Sigmoid colon (tissue), 6 donors: ENCODE measurements at regions not wholly inside any gene's neighbourhood (a gene's known extent, or its start where the extent isn't known, plus 50 kb on each side); places are given as distances from the start of the nearest gene placed in this dataset.

Experiments
- DNase-seq: peaks from one replicate; pipeline ENCODE4 v3.0.0-alpha.2; 2019
- H3K27ac ChIP-seq, 4 donors: fragments of 200-600 bp; sonication (generic); one replicate each; pipeline ENCODE4 v1.5.1; 2016 to 2019; ENCODE audit warnings: mild to moderate bottlenecking in 1 of 4
- H3K27me3 ChIP-seq, 3 donors: fragments of 200-600 bp; sonication (generic); one replicate each; pipeline ENCODE4 v1.5.1; 2019; ENCODE audit warnings: mild to moderate bottlenecking in 1 of 3
- H3K36me3 ChIP-seq, 4 donors: fragments of 200-600 bp; sonication (generic); one replicate each; pipeline ENCODE4 v1.5.1; 2016 to 2019
- H3K4me1 ChIP-seq, 4 donors: fragments of 200-600 bp; sonication (generic); one replicate each; pipeline ENCODE4 v1.5.1; 2017 to 2019
- H3K4me3 ChIP-seq, 4 donors: fragments of 200-600 bp; sonication (generic); one replicate each; pipeline ENCODE4 v1.5.1; 2017 to 2019; ENCODE audit warnings: mild to moderate bottlenecking in 2 of 4, moderate library complexity in 1 of 4
- H3K9me3 ChIP-seq, 4 donors: fragments of 200-600 bp in 3 of 4; sonication (generic) in 3 of 4; one replicate each; pipeline versions ENCODE4 v1.5.1 to v1.6.1; 2013 to 2019
- EP300 ChIP-seq, 4 donors: sonication (generic); formaldehyde crosslinking; IDR thresholded peaks; one replicate each; pipeline ENCODE4 v1.6.1; 2017; ENCODE audit warnings: antibody characterized with exemption in 4 of 4
- POLR2A ChIP-seq, 2 donors: fragments of 450-650 bp; IDR thresholded peaks; one replicate each; pipeline ENCODE4 v1.6.1; 2016; ENCODE audit warnings: antibody characterized with exemption in 2 of 2, mild to moderate bottlenecking in 2 of 2, moderate library complexity in 2 of 2
- POLR2AphosphoS5 ChIP-seq, 4 donors: sonication (generic); formaldehyde crosslinking; IDR thresholded peaks; one replicate each; pipeline ENCODE4 v1.6.1; 2017; ENCODE audit warnings: antibody characterized with exemption in 4 of 4
- WGBS, 2 donors: extraction: QIAGEN DNeasy Blood & Tissue Kit; methylation state at CpG; one replicate each; pipeline ENCODE4 v1.1.7; 2013; 5-methylcytosine and 5-hydroxymethylcytosine counted together
- intact Hi-C: fragments of 100-400 bp; cut with DNase I; formaldehyde crosslinking; loops from one replicate; pipeline ENCODE4 v1.15.1; 2023
- TF ChIP-seq, protein P1 (sequence below), 4 experiments: fragments of 450-650 bp in 3 of 4; fragments of 200-600 bp in 1 of 4; IDR thresholded peaks; one replicate each; pipeline ENCODE4 v1.5.1; 2016 to 2019; ENCODE audit warnings: antibody characterized with exemption in 4 of 4, mild to moderate bottlenecking in 3 of 4, moderate library complexity in 2 of 4
- donor health status: healthy with polysubstance abuse.
- donor health status: healthy.

DNA sequence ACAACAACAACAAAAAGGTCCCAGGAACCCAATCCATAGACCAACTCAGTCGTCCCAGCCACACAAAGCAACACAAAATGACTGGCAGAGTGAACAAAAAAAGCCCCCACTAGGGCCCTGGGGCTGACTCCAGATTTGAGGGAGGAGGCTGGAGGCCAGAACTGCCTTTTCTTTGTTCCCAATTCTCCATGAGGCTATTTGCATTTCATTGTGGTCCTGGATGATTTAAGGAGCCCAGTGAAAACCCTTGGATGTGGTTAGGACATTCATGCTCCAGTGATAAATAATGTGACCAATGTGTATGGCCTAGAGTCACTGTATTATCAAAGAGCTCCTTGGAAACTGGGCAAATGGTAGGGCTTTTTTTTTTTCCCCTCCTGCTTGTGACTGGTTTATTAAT is 192.9 kb downstream of the NUAK1 start:
- no peak for TF ChIP-seq POLR2A (IDR thresholded peaks at IDR 0.05)
- TF ChIP-seq, protein P1, sequence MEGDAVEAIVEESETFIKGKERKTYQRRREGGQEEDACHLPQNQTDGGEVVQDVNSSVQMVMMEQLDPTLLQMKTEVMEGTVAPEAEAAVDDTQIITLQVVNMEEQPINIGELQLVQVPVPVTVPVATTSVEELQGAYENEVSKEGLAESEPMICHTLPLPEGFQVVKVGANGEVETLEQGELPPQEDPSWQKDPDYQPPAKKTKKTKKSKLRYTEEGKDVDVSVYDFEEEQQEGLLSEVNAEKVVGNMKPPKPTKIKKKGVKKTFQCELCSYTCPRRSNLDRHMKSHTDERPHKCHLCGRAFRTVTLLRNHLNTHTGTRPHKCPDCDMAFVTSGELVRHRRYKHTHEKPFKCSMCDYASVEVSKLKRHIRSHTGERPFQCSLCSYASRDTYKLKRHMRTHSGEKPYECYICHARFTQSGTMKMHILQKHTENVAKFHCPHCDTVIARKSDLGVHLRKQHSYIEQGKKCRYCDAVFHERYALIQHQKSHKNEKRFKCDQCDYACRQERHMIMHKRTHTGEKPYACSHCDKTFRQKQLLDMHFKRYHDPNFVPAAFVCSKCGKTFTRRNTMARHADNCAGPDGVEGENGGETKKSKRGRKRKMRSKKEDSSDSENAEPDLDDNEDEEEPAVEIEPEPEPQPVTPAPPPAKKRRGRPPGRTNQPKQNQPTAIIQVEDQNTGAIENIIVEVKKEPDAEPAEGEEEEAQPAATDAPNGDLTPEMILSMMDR (IDR thresholded peaks at IDR 0.05) = no peak
- no peak for TF ChIP-seq EP300 (IDR thresholded peaks at IDR 0.05)
- TF ChIP-seq POLR2AphosphoS5 (IDR thresholded peaks at IDR 0.05) = no peak
- no peaks in the 10 kb centered on the region for H3K9me3 ChIP-seq
- H3K4me3 ChIP-seq = no peak overlapping the region
- no peaks in the 10 kb centered on the region for H3K4me1 ChIP-seq
- 35 to 44% methylated on average over 1 of the region's 1 CpG for WGBS, 2 donors
- no peak overlapping the region for H3K27ac ChIP-seq
- intact Hi-C loops = no loop called here
- no peaks in the 10 kb centered on the region for H3K36me3 ChIP-seq
- no peak for DNase-seq
- no peaks in the 10 kb centered on the region for H3K27me3 ChIP-seq

DNA sequence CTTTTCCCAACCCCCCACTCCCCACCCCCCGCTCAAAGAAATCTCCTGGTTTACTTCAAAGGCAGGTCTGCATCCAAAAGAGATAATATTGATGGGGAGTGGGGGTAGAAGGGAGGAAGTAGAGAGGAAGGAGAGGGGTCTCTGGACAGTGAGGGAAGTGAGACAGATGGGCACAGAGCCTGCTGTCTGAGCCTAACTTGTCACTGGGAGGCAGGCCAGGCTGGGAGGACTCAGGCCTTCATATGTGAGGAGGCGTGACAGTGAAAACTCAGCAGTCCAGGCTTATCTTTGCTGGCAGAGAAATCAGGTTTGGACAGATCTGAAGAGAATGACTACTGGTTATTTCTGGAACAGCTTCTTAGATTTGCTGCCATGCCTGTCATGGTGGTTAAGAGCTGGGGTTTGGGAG is 192.3 kb downstream of the NUAK1 start:
- H3K27me3 ChIP-seq = no peaks in the 10 kb centered on the region
- TF ChIP-seq EP300 (IDR thresholded peaks at IDR 0.05) (no peak), POLR2AphosphoS5 (IDR thresholded peaks at IDR 0.05) (no peak), POLR2A (IDR thresholded peaks at IDR 0.05) (no peak)
- TF ChIP-seq, protein P1 (IDR thresholded peaks at IDR 0.05) = no peak
- H3K27ac ChIP-seq = no peak overlapping the region
- no peaks in the 10 kb centered on the region for H3K36me3 ChIP-seq
- H3K4me1 ChIP-seq = no peaks in the 10 kb centered on the region
- no peaks in the 10 kb centered on the region for H3K9me3 ChIP-seq
- no peak overlapping the region for H3K4me3 ChIP-seq
- 82 to 89% methylated on average over 2 of the region's 2 CpGs for WGBS, 2 donors
- DNase-seq = no peak
- intact Hi-C loops = no loop called here

DNA sequence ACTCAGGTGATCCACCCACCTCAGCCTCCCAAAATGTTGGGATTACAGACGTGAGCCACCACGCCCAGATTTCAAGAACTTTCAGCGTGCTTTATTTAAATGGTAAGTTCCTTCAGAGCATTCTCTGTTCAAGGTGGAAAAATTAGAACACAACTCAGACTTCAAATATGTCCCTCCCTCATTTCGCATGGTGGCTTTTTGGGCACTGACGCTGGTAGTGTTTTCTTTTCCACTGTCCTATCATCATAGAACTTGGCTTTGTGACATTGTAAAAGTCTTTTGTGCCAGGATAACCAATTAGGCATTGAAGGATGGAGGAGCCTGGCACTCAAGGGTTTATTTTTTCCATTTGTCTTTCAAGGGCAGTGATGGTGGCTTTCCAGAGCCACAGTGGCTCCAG is 190.8 kb downstream of the NUAK1 start:
- H3K4me1 ChIP-seq = no peaks in the 10 kb centered on the region
- TF ChIP-seq EP300 (IDR thresholded peaks at IDR 0.05) (no peak), POLR2A (IDR thresholded peaks at IDR 0.05) (no peak), POLR2AphosphoS5 (IDR thresholded peaks at IDR 0.05) (no peak)
- TF ChIP-seq, protein P1 (IDR thresholded peaks at IDR 0.05) = no peak
- 85 to 91% methylated on average over 5 of the region's 5 CpGs for WGBS, 2 donors
- intact Hi-C loops = no loop called here
- H3K27ac ChIP-seq = no peak overlapping the region
- no peak overlapping the region for H3K4me3 ChIP-seq
- H3K9me3 ChIP-seq = no peaks in the 10 kb centered on the region
- DNase-seq = no peak
- H3K36me3 ChIP-seq = no peaks in the 10 kb centered on the region
- no peaks in the 10 kb centered on the region for H3K27me3 ChIP-seq

DNA sequence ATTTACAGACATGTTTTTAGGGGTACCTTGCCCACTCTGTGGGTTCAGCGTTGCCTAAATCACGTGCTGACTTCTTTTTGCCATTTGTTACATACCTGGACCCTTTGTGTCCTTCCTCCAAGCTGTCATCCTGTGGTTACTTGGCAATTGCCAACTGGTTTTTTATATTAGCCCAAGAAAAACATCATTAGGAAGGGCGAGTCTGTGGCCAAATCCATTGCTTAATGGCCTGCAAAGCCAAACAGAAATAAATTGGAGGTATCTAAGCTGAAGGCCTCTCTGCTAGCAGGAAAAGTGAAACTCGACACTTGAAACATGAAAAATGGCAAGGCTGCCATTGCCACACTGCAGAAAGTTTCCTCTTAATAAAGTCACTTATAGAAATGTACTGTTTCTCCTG is 190.4 kb downstream of the NUAK1 start:
- intact Hi-C loops = no loop called here
- H3K27ac ChIP-seq = no peak overlapping the region
- H3K9me3 ChIP-seq = no peaks in the 10 kb centered on the region
- WGBS, 2 donors = 47 to 75% methylated on average over 4 of the region's 4 CpGs
- H3K4me1 ChIP-seq = no peaks in the 10 kb centered on the region
- TF ChIP-seq EP300 (IDR thresholded peaks at IDR 0.05) = no peak
- no peak for TF ChIP-seq POLR2A (IDR thresholded peaks at IDR 0.05)
- TF ChIP-seq, protein P1 (IDR thresholded peaks at IDR 0.05) = no peak
- no peak for TF ChIP-seq POLR2AphosphoS5 (IDR thresholded peaks at IDR 0.05)
- no peaks in the 10 kb centered on the region for H3K27me3 ChIP-seq
- H3K36me3 ChIP-seq = no peaks in the 10 kb centered on the region
- no peak overlapping the region for H3K4me3 ChIP-seq
- DNase-seq = no peak

DNA sequence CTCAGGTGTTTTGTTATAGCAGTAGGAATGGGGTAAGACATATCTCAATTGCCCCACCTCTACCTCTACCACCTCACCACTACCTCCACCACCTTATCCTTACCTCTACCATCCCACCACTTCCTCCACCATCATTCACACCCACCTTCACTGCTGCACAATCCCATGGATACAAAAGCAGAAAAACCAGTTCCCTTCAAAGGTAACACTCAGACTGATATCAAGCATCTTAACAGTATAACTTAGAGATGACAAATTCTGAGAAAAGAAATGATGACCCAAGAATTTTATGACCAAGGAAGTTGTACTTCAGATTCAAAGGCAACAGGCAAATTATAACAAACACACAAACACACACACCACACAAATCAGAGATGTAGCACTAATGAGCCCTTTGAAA is 189.4 kb downstream of the NUAK1 start:
- no peak for DNase-seq
- Histone ChIP-seq H3K36me3 (no peaks in the 10 kb centered on the region), H3K27ac (no peak overlapping the region), H3K9me3 (no peaks in the 10 kb centered on the region), H3K4me1 (no peaks in the 10 kb centered on the region), H3K27me3 (no peaks in the 10 kb centered on the region), H3K4me3 (no peak overlapping the region)
- no peak for TF ChIP-seq POLR2A (IDR thresholded peaks at IDR 0.05)
- no peak for TF ChIP-seq POLR2AphosphoS5 (IDR thresholded peaks at IDR 0.05)
- TF ChIP-seq, protein P1 (IDR thresholded peaks at IDR 0.05) = no peak
- TF ChIP-seq EP300 (IDR thresholded peaks at IDR 0.05) = no peak
- intact Hi-C loops = no loop called here
